ENCODE measurements at regions not wholly inside any gene's neighbourhood (a gene's known extent, or its start where the extent isn't known, plus 50 kb on each side); places are given as distances from the start of the nearest gene placed in this dataset.

DNA sequence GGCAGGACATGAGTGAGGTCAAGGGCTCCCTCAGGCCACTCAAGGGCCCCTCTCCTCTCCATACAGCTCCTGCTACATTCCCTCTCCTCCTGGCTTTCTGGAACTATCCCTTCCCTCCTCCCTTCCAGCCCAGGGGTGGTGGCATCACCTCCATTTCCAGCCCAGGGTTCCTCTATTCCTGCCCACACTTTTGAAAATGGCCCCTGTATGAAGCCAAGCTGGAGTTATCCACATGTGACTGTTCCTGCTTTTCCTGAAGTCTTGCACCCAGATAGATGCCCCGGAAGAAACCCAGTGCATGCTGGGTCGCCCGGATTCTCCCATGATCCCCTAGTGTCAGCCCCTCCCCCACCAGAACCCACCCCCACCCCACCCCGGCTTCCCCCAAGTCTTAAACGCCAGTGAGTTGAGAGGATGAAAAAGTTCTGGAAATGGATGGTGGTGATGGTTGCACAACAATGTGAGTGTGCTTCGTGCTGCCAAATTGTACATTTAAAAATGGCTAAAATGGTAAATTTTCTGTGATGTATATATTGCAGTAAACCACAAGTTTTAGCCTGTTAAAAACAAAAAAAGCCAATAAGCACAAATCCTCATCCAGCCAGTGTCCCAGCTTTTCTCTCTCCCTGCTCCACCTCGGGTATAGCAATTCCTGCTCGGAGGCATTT, 136.9 kb downstream of the SCARB1 start:
- no peak for DNase-seq

DNA sequence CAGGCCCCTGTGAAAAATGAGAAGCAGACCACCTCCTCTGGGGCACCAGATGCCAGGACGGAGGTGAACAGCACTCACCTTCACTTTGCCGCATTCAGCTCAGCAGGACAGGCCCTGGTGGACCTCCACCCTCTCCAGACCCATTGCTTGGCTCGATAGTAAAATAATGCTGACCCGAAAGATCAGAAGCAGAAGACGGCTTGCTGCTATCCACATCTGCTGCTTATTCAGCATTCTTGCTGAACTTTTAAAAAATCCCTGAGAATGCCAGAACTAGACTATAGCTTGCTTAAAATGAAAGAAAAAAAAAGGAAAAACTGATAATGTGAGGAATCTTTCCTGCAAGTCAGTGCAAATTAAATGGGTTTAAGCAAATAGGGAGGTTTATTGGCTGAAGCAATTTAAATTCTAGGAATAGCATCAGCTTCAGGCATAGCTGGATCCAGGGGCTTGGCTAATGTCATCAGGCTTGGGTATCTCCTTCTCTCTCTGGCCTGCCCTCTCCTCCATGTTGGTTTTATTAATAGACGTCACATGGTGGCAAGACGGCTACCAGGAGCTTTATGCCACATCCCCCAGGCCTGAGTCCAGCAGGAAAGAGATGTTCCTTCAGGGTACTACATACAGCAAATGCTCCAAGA, 137.9 kb downstream of the SCARB1 start:
- no peak for DNase-seq

DNA sequence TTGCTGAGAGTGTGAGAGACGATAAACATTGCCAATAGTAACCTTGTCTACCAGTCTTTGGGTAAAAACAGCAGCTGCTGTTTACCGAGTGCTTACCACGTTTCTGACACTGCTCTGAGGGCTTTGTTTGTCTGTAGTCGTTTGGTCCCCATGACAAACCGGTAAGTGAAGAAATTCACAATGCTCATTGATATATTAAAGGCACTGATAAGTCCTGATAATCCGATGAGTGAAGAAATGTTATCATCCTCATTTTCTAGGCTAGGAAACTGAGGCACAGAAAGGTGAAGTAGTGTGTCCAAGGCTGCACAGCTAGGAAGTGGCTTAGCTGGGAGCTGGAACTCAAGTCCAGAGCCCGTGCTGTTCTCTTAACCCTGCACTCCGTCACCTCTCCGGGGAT, 138.6 kb downstream of the SCARB1 start:
- no peak for DNase-seq

DNA sequence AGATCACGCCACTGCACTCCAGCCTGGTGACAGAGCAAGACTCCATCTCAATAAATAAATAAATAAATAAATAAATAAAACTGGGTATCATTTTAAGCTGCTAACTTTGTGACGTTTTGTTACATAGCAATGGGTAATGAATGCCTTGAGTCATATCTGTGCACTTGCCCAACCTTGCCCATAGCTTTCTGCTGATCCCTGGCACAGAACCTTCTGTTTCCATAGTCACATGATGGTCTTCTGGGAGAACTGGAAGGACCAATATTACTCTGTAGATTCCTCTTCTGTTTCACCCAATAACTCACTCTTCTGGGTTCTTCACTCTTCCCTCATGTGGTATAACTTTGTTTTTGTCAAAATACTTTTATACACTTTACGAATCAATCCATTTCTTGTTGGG, 140.8 kb downstream of the SCARB1 start:
- no peak for DNase-seq

DNA sequence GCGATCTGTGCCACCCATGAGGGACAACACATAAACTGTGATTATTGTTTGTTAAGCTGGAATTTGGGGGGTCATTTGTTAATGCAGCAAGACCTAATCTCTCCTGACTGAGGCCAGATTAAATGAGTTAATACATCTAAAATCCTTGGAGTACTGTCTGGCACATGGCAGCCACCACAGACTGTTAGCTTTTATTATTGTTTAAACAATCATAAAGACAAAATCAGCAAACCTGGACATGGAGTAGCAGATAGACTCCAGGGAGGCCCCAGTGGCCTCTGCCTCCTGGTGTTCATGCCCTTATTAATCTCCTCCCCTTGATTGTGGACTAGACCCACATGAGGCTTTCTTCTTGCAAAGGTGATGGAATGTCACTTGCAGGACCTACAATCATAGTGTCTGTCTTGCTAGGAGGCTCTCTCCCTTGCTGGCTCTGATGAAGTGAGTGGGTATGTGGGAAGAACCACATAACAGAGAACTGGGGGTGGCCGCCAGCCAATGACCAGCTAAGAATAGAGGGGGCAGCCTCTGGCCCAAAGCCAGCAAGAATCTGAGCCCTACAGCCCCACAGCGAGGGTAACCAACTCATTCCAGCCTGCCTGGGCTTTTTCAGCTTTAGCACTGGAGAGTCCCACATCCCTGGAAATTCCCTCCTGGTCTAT, 142.0 kb downstream of the SCARB1 start:
- DNase-seq = no peak

DNA sequence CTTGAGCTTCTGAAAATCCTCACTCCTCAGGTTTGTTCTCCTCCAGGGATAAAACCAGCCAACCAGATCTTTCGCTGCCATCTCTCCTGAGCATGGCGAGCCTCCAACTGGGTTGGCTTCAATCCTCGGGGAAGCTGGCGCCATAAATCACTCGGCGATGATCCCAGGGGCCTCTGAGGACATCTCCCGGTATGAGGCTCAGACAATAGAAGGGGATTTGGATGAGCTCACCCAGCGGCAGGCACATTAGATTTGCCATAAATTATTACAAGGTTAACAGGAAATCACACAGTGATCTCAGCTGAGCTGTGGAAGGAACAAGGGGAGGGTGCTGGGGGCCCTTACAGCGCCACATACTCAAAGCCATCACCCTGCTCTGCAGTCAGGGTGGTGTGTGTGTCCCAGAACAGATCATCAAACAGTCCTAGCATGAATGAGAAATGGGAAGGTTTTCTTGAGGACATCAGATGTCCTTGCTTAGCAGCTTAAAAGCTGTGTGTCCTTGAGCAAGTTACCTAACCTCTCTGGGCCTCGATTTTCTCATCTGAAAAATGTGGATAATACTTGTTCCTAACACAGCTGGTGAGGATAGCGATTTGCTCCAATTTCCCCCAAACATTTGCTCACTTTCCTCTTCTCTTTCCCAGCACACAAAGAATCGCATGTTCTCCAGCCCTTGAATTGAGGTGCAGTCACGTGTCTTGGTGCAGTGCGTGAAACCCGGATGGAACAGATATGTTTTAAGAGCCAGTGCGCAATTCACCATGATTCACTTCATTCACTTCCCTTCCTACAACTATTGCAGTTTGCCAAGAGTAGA, 142.8 kb downstream of the SCARB1 start:
- DNase-seq = no peak

DNA sequence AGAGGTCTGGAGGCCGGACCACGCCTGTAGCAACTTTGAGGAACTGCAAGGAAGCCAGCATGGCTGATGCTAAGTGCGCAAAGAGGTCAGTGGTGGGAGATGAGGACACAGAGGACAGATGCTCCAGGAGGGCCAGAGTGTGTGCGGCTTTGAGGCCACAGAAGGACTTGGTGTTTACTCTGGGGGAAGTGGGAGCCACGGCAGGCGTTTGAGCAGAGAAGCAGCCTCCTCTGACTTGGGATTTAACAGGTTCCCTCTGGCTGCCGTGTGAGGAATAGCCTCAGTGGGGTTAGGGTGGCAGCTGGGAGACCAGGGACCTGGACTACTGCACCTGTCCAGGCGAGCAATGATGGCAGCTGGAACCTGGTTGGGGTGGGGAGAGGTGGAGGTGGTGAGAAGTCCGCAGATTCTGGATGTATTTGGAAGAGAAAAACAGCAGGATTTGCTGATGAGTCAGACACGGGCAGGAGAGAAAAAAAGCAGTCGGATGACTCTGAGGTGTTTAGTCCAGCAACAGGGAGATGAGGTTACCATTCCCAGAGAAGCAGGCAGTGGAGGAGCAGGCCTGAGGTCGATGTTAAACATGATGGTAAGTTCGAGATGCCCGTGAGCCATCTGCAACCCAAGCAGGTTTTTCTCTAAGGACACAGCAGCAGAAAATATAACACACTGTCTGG, 143.5 kb downstream of the SCARB1 start:
- DNase-seq = no peak

DNA sequence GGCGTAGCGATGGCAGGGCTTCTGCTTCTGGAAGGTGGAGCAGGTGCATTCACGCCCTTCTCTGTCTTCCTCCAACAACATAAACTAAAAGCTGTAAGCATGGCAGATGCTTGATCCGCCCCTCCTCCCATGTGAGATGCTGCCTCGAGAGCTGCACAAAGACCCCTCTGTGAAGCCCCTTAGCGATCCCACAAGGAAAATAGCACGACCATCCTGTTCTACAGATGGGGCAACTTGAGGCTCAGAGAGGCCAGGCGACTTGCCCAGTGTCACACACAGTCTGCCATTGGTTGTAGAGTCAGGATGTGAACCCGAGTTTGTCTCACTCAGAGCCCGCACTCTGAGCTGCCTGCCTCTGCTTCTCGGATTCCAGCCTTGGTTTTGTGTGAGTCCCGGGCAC, 144.4 kb downstream of the SCARB1 start:
- DNase-seq = no peak

DNA sequence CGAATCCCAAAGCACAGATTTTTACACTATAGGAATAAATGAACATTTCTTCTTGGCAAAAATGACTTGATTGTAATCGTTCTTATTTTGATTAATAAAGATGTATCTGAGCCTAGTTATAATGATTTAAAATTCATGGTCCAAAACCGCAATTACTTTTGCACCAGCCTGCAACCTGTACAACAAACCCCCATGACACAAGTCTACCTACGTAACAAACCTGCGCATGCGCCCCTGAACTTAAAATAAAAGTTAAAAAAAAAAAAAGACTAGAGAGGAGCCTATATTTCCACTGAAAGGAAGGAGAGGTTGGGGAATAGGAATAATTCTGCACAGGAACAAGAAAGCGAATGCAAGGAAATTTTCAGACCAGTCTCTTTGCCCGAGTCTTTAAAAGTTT, 145.2 kb downstream of the SCARB1 start:
- no peak for DNase-seq

DNA sequence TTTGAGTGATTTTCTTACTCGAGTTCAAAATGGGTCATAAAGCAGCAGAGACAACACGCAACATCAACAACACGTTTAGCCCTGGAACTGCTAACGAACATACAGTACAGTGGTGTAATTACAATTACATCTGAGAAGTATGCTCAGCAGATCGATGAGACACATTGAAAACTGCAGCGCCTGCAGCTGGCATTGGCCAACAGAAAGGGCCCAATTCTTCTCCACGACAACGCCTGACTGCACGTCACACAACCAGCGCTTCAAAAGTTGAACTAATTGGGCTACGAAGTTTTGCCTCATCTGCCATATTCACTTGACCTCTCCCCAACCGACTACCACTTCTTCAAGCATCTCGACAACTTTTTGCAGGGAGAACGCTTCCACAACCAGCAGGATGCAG, 145.6 kb downstream of the SCARB1 start:
- DNase-seq = no peak

DNA sequence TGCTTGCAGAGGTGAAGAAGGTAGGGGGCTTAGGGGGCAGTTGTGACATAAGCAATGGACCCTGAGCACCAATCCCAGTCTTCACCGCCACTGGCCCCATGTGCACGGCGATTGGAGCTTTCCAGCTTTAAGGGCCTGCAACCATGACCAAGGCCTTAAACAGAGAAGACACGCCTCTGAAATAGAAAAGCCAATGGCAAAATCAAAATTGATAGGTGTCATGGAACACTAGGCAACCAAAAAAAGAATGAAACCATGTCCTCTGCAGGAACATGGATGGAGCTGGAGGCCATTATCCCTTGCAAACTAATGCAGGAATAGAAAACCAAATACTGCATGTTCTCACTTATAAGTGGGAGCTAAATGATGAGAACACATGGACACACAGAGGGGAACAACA, 146.3 kb downstream of the SCARB1 start:
- no peak for DNase-seq

DNA sequence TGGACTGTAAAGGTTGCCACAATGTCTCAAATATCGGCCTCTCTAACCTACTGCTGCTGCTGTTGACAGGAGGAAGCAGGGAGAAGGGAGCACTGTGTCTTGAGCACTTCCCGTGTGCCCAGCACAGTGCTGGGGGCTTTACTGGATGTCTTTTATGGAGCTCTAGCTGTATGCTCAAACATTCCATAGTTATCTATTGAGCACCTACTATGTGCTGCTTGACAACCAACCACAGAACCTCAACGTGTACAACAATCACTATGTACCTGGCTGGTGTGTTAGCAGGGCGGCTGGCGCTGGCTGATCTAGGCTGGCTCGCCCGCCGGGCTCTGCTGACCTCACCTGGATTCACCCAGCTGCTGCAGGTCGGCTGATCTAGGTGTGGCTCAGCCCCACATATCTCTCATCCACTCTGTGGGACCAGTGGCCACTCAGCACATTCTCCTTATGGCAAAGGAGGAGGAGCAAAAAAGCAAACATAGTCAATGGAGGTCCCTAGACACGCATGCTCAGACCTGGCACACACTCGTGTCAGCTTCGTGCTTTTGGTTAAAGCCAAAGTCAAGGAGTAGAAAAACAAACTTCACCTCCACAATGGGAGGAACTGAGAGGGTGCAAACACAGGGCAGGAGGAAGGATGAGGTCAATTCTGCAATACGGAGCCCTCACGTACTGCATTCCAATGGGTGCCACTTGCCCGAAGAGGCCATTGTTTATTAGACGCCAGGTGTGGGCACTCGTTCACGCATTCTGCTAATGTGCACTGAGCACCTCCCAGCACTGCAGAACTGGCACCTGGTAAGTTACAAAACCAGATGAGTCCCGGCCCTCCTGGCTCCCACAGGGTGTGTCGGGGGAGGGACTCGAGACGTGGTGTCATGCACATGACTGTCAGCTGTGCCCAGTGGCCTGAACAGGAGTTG, 147.2 kb downstream of the SCARB1 start:
- no peak for DNase-seq

DNA sequence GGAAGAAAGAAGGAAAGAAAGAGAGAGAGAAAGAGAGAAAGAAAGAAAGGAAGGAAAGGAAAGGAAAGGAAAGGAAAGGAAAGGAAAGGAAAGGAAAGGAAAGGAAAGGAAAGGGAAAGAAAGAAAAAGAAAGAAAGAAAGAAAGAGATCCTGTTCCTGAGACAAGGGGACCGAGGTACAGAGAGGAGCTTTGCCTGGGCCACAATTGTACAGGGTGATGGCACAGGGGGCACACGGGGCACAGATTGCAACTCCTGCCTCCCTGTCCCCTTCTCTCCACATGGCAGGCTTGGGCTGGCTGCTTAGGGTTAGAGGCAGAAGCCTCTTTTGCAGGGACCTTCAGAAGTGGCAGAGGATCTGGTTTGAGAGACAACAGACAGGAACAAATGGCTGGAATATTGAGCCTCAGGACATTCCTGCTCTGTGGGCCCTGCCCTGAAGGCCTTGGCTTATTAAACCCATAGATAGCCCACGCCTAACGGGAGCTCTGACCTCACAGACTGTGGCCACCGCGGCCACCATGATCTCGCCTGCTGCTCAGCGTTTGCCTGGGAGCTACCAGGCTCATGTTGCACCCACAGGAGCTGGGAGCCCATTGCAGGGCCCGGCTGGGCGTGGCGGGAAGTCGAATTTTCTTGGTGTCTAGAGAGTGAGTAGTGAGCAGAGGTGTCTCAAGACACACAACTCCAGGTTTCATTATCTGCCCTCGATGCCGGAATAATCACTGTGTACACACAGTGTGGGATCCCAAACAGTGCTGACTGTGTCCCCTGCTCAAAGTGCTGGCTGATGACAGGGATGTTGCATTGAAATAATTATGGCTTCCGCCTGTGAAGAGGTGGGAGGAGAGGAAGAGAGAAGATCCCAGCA, 147.9 kb upstream of the NCOR2 start:
- DNase-seq = no peak

DNA sequence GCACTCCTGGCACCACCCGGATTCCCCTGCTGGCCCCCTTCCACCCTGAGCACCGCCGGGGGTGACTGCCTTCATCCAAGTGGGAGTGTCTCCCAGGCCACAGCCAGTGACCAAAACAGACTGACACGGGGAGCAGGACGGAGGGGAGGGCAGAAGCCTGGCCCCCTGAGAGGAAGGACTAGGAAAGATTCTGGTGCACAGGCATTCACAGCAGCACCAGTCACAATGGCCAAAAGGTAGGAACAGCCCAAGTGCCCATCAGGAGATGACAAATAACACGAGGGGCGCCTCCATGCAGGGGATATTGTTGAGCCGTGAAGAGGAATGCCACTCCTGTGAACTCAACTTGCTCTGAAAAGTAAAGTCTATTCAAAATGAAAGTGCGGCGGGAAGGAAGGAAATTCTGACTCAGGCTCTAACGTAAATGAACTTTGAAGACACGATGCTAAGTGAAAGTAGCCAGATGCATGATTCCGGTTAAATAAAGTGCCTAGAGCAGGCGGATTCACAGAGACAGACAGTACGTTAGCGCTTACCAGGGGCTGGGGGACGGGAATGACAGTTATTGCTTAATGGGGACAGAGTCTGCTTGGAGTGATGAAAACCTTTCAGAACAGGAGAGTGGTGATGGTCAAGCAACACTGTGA, 146.1 kb upstream of the NCOR2 start:
- peak; percentile 91 for DNase-seq

DNA sequence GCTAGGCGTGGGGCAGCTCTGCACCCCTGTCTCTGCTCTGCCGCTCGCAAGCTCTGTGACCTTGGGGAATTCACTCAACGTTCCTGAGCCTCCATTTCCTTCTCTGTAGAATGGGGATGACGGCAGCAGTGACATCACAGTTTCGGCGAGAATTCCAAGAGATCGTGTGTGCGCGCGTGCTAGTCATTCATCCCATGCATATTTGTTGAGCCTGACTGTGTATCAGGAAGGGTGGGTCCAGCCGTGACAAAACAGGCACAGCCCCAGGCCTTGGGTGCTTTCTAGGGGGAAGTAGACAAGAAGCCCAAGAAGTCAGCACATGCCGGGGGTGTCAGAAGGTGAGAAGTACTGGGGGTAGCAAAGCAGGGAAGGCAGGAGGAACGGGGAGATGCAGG, 145.6 kb upstream of the NCOR2 start:
- DNase-seq = no peak

DNA sequence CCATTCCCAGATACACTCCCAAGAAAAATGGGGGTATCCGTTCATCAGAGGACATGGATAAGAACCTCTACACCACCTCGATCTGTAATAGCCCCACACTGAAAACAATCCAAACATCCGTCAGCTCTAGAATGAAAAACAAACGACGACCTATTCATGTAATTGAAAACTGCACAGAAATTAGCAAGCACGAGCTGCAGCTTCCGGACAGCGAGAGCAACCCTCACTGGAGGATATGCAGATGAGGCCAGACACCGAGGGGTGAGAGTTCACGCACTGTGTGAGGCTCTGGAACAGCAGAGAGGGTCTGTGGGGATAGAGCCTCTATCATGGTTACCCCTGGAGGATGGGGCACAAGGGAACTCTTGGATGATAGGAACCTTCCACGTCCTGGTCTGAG, 143.9 kb upstream of the NCOR2 start:
- no peak for DNase-seq

DNA sequence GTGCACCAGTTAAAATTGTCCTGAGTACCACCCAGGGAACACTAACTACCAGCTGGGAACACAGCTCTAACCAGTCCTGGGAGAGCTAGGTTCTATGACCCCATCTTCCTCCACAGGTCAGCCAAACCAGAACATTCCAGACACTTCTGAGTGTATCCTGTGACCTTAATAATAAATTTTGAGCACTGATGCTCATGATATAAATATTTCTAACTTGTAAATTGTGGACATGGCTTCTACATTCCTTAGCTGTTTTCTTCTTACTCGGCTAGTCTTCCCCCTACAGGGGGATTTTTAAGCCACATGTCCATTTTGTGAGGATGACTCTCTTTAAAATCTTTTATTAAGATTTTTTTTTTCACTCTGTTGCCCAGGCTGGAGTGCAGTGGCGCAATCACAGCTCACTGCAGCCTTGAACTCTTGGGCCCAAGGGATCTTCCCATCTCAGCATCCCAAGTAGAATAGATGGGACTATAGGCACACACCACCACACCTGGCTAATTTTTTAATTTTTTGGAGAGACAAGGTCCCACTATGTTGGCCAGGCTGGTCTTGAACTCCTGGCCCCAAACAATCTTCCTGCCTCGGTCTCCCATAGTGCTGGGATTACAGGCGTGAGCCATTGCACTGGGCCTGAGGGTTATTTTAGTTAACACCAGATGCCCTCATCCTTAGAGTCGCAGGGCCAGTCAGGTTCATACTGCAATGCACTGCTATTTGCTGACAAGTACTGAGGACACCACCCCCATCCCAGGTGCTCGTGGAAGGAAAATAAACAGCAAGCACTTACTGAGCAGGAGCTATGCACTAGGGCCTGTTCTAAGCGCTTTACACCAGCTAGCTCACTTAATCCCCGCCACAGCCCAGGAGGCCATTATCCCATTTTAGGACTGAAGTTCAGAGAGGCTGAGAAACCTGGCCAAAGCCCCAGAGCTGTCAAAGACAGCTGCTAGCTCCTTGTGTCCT, 142.6 kb upstream of the NCOR2 start:
- no peak for DNase-seq

DNA sequence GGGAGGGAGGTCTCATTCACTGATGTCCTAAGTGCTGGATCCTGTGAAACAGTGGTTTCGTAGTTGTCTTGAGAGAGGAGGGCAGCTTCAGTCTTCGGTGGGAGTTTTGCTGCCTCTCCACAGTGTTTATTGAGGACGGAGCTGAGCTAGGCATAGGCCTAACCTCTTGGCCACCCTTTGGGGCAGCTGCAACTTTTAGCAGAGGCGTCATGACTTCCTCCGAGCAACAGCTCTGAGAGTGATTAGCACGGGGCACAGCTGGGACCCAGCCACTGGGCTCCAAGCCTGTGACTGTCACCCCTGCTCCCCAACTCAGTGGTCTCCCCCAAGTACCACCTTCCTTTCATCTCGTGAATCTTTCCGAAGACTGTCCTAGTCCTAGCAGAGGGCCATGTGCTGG, 139.9 kb upstream of the NCOR2 start:
- no peak for DNase-seq

DNA sequence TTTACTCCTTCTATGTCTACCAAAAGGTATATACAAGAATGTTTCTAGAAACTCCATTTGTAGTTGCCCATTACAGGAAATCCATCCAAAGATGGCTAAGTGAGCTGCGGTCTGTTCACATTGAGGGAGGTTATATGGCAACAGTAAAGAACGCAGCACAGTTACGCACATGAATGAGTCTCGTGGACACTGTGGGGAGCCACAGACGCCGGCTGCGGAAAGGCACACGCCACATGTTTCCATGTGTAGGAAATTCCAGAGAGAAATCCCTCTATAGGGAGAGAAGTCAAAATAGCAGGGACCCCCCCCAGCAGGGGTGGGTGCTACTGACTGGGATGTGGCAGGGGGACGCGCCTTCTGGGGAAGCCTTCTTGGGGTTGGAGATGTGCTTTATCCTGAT, 139.0 kb upstream of the NCOR2 start:
- DNase-seq = no peak

All from activated CD4-positive, alpha-beta T cell treated with anti-CD3 and anti-CD28 coated beads, Interleukin-10, Interleukin-2, amounts not matched to agents 100 ng/mL and 50 ng/mL, durations not matched to agents 16 hours and 8 hours (primary cell).